NCI-H69 (cell line): ENCODE measurements at regions not wholly inside any gene's neighbourhood (a gene's known extent, or its start where the extent isn't known, plus 50 kb on each side); places are given as distances from the start of the nearest gene placed in this dataset.

Experiments
- DNase-seq: peaks from one replicate; lab custom pipeline; 2025; lab: John Stamatoyannopoulos, UW

GRCh38 chr18:4854671-4855070, 342.4 kb downstream of the AKAIN1 start:
- no peak for DNase-seq

GRCh38 chr18:4851301-4851976, 345.6 kb downstream of the AKAIN1 start:
- no peak for DNase-seq

GRCh38 chr18:4847056-4847455, 350.0 kb downstream of the AKAIN1 start:
- peak; percentile 58 for DNase-seq

- no peak for DNase-seq
Observed at GRCh38 chr18:4844320-4844719, 352.7 kb downstream of the AKAIN1 start.

GRCh38 chr18:4843771-4844170, 353.3 kb downstream of the AKAIN1 start:
- no peak for DNase-seq

- peak; percentile 48 for DNase-seq
Observed at GRCh38 chr18:4842751-4843150, 354.3 kb downstream of the AKAIN1 start.

GRCh38 chr18:4842287-4842686, 354.8 kb downstream of the AKAIN1 start:
- no peak for DNase-seq

GRCh38 chr18:4839639-4840038, 357.4 kb downstream of the AKAIN1 start:
- no peak for DNase-seq

GRCh38 chr18:4836141-4836540, 360.9 kb downstream of the AKAIN1 start:
- DNase-seq: no peak

- DNase-seq: peak; percentile 69
Observed at GRCh38 chr18:4831791-4832375, 365.2 kb downstream of the AKAIN1 start.

- no peak for DNase-seq
Observed at GRCh38 chr18:4831127-4831526, 365.9 kb downstream of the AKAIN1 start.

- no peak for DNase-seq
Observed at GRCh38 chr18:4823091-4823490, 368.0 kb upstream of the DLGAP1 start.

- no peak for DNase-seq
Observed at GRCh38 chr18:4821801-4822200, 366.7 kb upstream of the DLGAP1 start.

GRCh38 chr18:4817665-4818064, 362.6 kb upstream of the DLGAP1 start:
- no peak for DNase-seq

- DNase-seq: no peak
Observed at GRCh38 chr18:4813708-4814107, 358.6 kb upstream of the DLGAP1 start.

GRCh38 chr18:4808891-4809290, 353.8 kb upstream of the DLGAP1 start:
- no peak for DNase-seq

GRCh38 chr18:4807604-4808293, 352.6 kb upstream of the DLGAP1 start:
- DNase-seq: no peak

- DNase-seq: no peak
Observed at GRCh38 chr18:4806331-4806730, 351.2 kb upstream of the DLGAP1 start.

GRCh38 chr18:4802296-4802695, 347.2 kb upstream of the DLGAP1 start:
- DNase-seq: peak; percentile 17

- DNase-seq: no peak
Observed at GRCh38 chr18:4801151-4801550, 346.0 kb upstream of the DLGAP1 start.

- no peak for DNase-seq
Observed at GRCh38 chr18:4797002-4797685, 342.0 kb upstream of the DLGAP1 start.

GRCh38 chr18:4789506-4789905, 334.4 kb upstream of the DLGAP1 start:
- DNase-seq: peak; percentile 35

- DNase-seq: no peak
Observed at GRCh38 chr18:4781873-4782272, 326.8 kb upstream of the DLGAP1 start.
